WTC11 (cell line): ENCODE measurements at regions not wholly inside any gene's neighbourhood (a gene's known extent, or its start where the extent isn't known, plus 50 kb on each side); places are given as distances from the start of the nearest gene placed in this dataset.

Experiments
- ATAC-seq: fragments of 200-7000 bp; cut with Tn5 transposase; 2 replicates; pipeline ENCODE4 v1.10.0; 2021; ENCODE audit warnings: mild to moderate bottlenecking, moderate library complexity
- CTCF ChIA-PET: fragments of 300-600 bp; sonication (Branson Sonifier 250); formaldehyde crosslinking; loops from one replicate; lab custom pipeline; 2021; ENCODE audit warnings: antibody characterized with exemption; lab: Charles Lee
- POLR2A ChIA-PET: fragments of 350-600 bp; sonication (Branson Sonifier 250); formaldehyde crosslinking; loops from one replicate; lab custom pipeline; 2021; ENCODE audit warnings: antibody characterized with exemption; lab: Charles Lee
- DNase-seq: peaks from one replicate; pipeline ENCODE4 v3.0.0; 2021; ENCODE audit warnings: low spot score
- H3K27ac Mint-ChIP-seq: 2 replicates; pipeline ENCODE4 v1.8.0; 2021; ENCODE audit warnings: mixed read lengths
- H3K27me3 Mint-ChIP-seq: 2 replicates; pipeline ENCODE4 v1.8.0; 2021; ENCODE audit warnings: low read depth, mild to moderate bottlenecking, moderate library complexity, mixed read lengths
- H3K36me3 Mint-ChIP-seq: 2 replicates; pipeline ENCODE4 v1.8.0; 2021; ENCODE audit warnings: mixed read lengths
- H3K4me1 Mint-ChIP-seq: 2 replicates; pipeline ENCODE4 v1.8.0; 2022; ENCODE audit warnings: mixed read lengths
- H3K4me3 Mint-ChIP-seq: 2 replicates; pipeline ENCODE4 v1.8.0; 2021; ENCODE audit warnings: mild to moderate bottlenecking, moderate library complexity, mixed read lengths
- H3K9me3 Mint-ChIP-seq: 2 replicates; pipeline ENCODE4 v1.8.0; 2021; ENCODE audit warnings: mixed read lengths
- CREM ChIP-seq: sonication (generic); formaldehyde crosslinking; IDR thresholded peaks from 2 replicates; pipeline ENCODE4 v1.8.1; 2022; ENCODE audit warnings: mild to moderate bottlenecking, missing genetic modification reagents, moderate library complexity
- GRHL2 ChIP-seq: fragments of 250-450 bp; sonication (Bioruptor Pico); IDR thresholded peaks from 2 replicates; pipeline ENCODE4 v1.8.0; 2022; ENCODE audit warnings: mild to moderate bottlenecking, moderate library complexity; ENCODE audit not compliant: insufficient replicate concordance, severe bottlenecking
- KAT7 ChIP-seq: sonication (generic); formaldehyde crosslinking; IDR thresholded peaks from 2 replicates; pipeline ENCODE4 v1.8.1; 2023; ENCODE audit warnings: missing genetic modification reagents, mild to moderate bottlenecking, borderline replicate concordance
- MYBL2 ChIP-seq: sonication (generic); formaldehyde crosslinking; IDR thresholded peaks from 2 replicates; pipeline ENCODE4 v1.8.1; 2023; ENCODE audit warnings: mild to moderate bottlenecking, moderate library complexity, missing genetic modification reagents
- NFATC4 ChIP-seq: fragments of 250-450 bp; sonication (Bioruptor Pico); IDR thresholded peaks from 2 replicates; pipeline ENCODE4 v1.9.0; 2021; ENCODE audit warnings: mild to moderate bottlenecking
- NR1H2 ChIP-seq: sonication (generic); formaldehyde crosslinking; IDR thresholded peaks from 2 replicates; pipeline ENCODE4 v1.9.0; 2021; ENCODE audit warnings: mild to moderate bottlenecking, moderate library complexity, missing genetic modification reagents
- TEAD1 ChIP-seq: sonication (generic); formaldehyde crosslinking; IDR thresholded peaks from 2 replicates; pipeline ENCODE4 v1.8.0; 2022; ENCODE audit warnings: mild to moderate bottlenecking, missing genetic modification reagents
- ZNF138 ChIP-seq: sonication (generic); formaldehyde crosslinking; conservative IDR thresholded peaks from 2 replicates; pipeline ENCODE4 v1.8.1; 2022; ENCODE audit warnings: mild to moderate bottlenecking, moderate library complexity, missing genetic modification reagents
- ZNF219 ChIP-seq: sonication (generic); formaldehyde crosslinking; IDR thresholded peaks from 2 replicates; pipeline ENCODE4 v1.8.0; 2023; ENCODE audit warnings: missing genetic modification reagents, mild to moderate bottlenecking, borderline replicate concordance
- ZNF671 ChIP-seq: fragments of 250-450 bp; sonication (Bioruptor Pico); IDR thresholded peaks from 2 replicates; pipeline ENCODE4 v1.8.0; 2021; ENCODE audit warnings: mild to moderate bottlenecking
- TF ChIP-seq, protein P1 (sequence below): sonication (generic); formaldehyde crosslinking; conservative IDR thresholded peaks from 2 replicates; pipeline ENCODE4 v1.8.1; 2022; ENCODE audit warnings: mild to moderate bottlenecking, missing genetic modification reagents
- TF ChIP-seq, protein P2 (sequence below): sonication (generic); formaldehyde crosslinking; IDR thresholded peaks from 2 replicates; pipeline ENCODE4 v1.8.0; 2022; ENCODE audit warnings: mild to moderate bottlenecking, missing genetic modification reagents
- TF ChIP-seq, protein P3 (sequence below): sonication (generic); formaldehyde crosslinking; IDR thresholded peaks from 2 replicates; pipeline ENCODE4 v1.8.0; 2023; ENCODE audit warnings: missing genetic modification reagents
- TF ChIP-seq, protein P4 (sequence below): sonication (generic); formaldehyde crosslinking; IDR thresholded peaks from 2 replicates; pipeline ENCODE4 v1.8.0; 2023; ENCODE audit warnings: missing genetic modification reagents, mild to moderate bottlenecking, borderline replicate concordance
- TF ChIP-seq, protein P5 (sequence below): sonication (generic); formaldehyde crosslinking; IDR thresholded peaks from 2 replicates; pipeline ENCODE4 v1.8.1; 2022; ENCODE audit warnings: mild to moderate bottlenecking, moderate library complexity, missing genetic modification reagents
- TF ChIP-seq, protein P6 (sequence below): fragments of 250-450 bp; sonication (Bioruptor Pico); IDR thresholded peaks from 2 replicates; pipeline ENCODE4 v1.9.0; 2021; ENCODE audit warnings: mild to moderate bottlenecking
- TF ChIP-seq, protein P7 (sequence below): sonication (generic); formaldehyde crosslinking; IDR thresholded peaks from 2 replicates; pipeline ENCODE4 v1.8.1; 2023; ENCODE audit warnings: mild to moderate bottlenecking, moderate library complexity, missing genetic modification reagents
- TF ChIP-seq, protein P8 (sequence below): sonication (generic); formaldehyde crosslinking; IDR thresholded peaks from 2 replicates; pipeline ENCODE4 v1.8.0; 2022; ENCODE audit warnings: mild to moderate bottlenecking, missing genetic modification reagents

DNA sequence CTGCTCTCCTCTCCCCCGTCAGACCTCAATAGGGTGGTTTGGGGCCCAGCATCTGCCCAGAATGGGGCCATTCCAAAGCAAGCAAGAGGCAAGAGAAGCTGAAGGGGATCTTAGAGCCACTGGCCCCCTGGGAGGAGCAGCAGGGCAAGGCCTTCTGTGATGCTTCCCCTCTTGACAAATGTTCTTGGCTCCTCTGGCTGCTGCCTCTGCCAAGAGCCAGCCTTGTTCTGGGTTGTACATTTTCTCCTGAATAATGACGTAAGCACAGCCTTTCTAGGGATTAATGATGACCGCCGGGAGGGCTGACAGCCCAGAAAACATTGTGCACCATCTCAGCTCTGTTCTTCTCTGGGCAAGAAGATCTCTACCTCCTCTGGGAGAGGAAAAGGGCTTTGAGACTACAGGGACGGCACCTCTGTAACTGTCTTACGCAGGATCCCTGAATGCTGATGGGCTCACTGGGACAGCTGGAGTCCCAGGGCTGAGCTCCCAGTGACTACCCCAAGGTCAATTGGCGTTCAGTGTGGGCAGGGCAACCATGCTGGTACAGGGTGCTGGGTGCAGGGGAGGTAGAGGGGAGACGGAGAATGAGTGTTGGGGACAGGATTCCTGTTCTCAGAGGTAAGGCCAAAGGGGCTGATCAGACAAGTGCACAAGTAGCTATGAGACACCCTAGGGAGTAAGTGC is 253.3 kb downstream of the FAM43A start:
- Mint-ChIP-seq H3K4me3 (no peak overlapping the region), H3K36me3 (no peaks in the 10 kb centered on the region), H3K4me1 (no peaks in the 10 kb centered on the region), H3K27ac (no peak overlapping the region), H3K9me3 (peaks cover 4% of the 10 kb centered on the region; the same call in 1 of the 2 replicates), H3K27me3 (no peaks in the 10 kb centered on the region)
- ATAC-seq (no peak), DNase-seq (no peak)
- TF ChIP-seq MYBL2 (CRISPR knock-in tag) (no peak), CREM (CRISPR knock-in tag) (no peak), TEAD1 (CRISPR knock-in tag) (no peak), ZNF138 (CRISPR knock-in tag) (no peak), ZNF219 (CRISPR knock-in tag) (no peak), NR1H2 (CRISPR knock-in tag) (no peak), KAT7 (no peak), GRHL2 (no peak), NFATC4 (CRISPR knock-in tag) (no peak), ZNF671 (CRISPR knock-in tag) (no peak)
- TF ChIP-seq, protein P1, sequence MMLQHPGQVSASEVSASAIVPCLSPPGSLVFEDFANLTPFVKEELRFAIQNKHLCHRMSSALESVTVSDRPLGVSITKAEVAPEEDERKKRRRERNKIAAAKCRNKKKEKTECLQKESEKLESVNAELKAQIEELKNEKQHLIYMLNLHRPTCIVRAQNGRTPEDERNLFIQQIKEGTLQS (CRISPR knock-in tag) = no peak
- TF ChIP-seq, protein P2, sequence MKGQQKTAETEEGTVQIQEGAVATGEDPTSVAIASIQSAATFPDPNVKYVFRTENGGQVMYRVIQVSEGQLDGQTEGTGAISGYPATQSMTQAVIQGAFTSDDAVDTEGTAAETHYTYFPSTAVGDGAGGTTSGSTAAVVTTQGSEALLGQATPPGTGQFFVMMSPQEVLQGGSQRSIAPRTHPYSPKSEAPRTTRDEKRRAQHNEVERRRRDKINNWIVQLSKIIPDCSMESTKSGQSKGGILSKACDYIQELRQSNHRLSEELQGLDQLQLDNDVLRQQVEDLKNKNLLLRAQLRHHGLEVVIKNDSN = no peak
- TF ChIP-seq, protein P3, sequence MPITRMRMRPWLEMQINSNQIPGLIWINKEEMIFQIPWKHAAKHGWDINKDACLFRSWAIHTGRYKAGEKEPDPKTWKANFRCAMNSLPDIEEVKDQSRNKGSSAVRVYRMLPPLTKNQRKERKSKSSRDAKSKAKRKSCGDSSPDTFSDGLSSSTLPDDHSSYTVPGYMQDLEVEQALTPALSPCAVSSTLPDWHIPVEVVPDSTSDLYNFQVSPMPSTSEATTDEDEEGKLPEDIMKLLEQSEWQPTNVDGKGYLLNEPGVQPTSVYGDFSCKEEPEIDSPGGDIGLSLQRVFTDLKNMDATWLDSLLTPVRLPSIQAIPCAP (CRISPR knock-in tag) = no peak
- TF ChIP-seq, protein P4, sequence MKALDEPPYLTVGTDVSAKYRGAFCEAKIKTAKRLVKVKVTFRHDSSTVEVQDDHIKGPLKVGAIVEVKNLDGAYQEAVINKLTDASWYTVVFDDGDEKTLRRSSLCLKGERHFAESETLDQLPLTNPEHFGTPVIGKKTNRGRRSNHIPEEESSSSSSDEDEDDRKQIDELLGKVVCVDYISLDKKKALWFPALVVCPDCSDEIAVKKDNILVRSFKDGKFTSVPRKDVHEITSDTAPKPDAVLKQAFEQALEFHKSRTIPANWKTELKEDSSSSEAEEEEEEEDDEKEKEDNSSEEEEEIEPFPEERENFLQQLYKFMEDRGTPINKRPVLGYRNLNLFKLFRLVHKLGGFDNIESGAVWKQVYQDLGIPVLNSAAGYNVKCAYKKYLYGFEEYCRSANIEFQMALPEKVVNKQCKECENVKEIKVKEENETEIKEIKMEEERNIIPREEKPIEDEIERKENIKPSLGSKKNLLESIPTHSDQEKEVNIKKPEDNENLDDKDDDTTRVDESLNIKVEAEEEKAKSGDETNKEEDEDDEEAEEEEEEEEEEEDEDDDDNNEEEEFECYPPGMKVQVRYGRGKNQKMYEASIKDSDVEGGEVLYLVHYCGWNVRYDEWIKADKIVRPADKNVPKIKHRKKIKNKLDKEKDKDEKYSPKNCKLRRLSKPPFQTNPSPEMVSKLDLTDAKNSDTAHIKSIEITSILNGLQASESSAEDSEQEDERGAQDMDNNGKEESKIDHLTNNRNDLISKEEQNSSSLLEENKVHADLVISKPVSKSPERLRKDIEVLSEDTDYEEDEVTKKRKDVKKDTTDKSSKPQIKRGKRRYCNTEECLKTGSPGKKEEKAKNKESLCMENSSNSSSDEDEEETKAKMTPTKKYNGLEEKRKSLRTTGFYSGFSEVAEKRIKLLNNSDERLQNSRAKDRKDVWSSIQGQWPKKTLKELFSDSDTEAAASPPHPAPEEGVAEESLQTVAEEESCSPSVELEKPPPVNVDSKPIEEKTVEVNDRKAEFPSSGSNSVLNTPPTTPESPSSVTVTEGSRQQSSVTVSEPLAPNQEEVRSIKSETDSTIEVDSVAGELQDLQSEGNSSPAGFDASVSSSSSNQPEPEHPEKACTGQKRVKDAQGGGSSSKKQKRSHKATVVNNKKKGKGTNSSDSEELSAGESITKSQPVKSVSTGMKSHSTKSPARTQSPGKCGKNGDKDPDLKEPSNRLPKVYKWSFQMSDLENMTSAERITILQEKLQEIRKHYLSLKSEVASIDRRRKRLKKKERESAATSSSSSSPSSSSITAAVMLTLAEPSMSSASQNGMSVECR (CRISPR knock-in tag) = no peak
- TF ChIP-seq, protein P5, sequence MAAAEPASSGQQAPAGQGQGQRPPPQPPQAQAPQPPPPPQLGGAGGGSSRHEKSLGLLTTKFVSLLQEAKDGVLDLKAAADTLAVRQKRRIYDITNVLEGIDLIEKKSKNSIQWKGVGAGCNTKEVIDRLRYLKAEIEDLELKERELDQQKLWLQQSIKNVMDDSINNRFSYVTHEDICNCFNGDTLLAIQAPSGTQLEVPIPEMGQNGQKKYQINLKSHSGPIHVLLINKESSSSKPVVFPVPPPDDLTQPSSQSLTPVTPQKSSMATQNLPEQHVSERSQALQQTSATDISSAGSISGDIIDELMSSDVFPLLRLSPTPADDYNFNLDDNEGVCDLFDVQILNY (CRISPR knock-in tag) = no peak
- TF ChIP-seq, protein P6, sequence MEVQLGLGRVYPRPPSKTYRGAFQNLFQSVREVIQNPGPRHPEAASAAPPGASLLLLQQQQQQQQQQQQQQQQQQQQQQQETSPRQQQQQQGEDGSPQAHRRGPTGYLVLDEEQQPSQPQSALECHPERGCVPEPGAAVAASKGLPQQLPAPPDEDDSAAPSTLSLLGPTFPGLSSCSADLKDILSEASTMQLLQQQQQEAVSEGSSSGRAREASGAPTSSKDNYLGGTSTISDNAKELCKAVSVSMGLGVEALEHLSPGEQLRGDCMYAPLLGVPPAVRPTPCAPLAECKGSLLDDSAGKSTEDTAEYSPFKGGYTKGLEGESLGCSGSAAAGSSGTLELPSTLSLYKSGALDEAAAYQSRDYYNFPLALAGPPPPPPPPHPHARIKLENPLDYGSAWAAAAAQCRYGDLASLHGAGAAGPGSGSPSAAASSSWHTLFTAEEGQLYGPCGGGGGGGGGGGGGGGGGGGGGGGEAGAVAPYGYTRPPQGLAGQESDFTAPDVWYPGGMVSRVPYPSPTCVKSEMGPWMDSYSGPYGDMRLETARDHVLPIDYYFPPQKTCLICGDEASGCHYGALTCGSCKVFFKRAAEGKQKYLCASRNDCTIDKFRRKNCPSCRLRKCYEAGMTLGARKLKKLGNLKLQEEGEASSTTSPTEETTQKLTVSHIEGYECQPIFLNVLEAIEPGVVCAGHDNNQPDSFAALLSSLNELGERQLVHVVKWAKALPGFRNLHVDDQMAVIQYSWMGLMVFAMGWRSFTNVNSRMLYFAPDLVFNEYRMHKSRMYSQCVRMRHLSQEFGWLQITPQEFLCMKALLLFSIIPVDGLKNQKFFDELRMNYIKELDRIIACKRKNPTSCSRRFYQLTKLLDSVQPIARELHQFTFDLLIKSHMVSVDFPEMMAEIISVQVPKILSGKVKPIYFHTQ = no peak
- TF ChIP-seq, protein P7, sequence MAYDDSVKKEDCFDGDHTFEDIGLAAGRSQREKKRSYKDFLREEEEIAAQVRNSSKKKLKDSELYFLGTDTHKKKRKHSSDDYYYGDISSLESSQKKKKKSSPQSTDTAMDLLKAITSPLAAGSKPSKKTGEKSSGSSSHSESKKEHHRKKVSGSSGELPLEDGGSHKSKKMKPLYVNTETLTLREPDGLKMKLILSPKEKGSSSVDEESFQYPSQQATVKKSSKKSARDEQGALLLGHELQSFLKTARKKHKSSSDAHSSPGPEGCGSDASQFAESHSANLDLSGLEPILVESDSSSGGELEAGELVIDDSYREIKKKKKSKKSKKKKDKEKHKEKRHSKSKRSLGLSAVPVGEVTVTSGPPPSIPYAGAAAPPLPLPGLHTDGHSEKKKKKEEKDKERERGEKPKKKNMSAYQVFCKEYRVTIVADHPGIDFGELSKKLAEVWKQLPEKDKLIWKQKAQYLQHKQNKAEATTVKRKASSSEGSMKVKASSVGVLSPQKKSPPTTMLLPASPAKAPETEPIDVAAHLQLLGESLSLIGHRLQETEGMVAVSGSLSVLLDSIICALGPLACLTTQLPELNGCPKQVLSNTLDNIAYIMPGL (CRISPR knock-in tag) = no peak
- TF ChIP-seq, protein P8, sequence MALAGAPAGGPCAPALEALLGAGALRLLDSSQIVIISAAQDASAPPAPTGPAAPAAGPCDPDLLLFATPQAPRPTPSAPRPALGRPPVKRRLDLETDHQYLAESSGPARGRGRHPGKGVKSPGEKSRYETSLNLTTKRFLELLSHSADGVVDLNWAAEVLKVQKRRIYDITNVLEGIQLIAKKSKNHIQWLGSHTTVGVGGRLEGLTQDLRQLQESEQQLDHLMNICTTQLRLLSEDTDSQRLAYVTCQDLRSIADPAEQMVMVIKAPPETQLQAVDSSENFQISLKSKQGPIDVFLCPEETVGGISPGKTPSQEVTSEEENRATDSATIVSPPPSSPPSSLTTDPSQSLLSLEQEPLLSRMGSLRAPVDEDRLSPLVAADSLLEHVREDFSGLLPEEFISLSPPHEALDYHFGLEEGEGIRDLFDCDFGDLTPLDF = no peak
- ChIA-PET CTCF (interaction anchor here (1.0 kb wide), 1 partner anchor 11 kb away, joined by 3 read pairs; no protein-coding TSS in a partner anchor), POLR2A (no interaction called here)
